ENCODE measurements at regions not wholly inside any gene's neighbourhood (a gene's known extent, or its start where the extent isn't known, plus 50 kb on each side); places are given as distances from the start of the nearest gene placed in this dataset.

DNA sequence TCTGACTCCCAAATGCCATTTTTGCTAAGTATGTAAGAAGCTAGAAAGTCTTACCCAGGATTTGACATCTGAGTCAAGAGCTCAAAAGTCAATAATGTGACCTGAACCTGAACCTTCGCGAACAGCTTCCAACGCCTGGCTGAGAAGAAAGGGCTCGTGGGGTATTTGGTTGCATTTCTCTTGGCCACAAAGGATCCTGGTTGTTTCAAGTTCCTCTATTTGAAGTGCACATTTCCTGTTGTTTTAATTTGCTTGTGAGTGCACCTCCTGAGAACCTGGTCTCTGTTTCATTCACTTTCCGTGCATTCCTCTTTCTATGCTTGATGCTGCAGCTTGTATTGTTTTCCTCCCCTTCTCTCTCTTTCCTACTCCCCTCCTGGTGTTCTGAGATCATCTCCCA lies 212.5 kb downstream of the FOXA2 start:
- H3K4me3 ChIP-seq (ENCODE audit: control insufficient read depth, low read depth, low read length): no peak overlapping the region
- TF ChIP-seq, protein P1, sequence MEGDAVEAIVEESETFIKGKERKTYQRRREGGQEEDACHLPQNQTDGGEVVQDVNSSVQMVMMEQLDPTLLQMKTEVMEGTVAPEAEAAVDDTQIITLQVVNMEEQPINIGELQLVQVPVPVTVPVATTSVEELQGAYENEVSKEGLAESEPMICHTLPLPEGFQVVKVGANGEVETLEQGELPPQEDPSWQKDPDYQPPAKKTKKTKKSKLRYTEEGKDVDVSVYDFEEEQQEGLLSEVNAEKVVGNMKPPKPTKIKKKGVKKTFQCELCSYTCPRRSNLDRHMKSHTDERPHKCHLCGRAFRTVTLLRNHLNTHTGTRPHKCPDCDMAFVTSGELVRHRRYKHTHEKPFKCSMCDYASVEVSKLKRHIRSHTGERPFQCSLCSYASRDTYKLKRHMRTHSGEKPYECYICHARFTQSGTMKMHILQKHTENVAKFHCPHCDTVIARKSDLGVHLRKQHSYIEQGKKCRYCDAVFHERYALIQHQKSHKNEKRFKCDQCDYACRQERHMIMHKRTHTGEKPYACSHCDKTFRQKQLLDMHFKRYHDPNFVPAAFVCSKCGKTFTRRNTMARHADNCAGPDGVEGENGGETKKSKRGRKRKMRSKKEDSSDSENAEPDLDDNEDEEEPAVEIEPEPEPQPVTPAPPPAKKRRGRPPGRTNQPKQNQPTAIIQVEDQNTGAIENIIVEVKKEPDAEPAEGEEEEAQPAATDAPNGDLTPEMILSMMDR (IDR thresholded peaks at IDR 0.05; ENCODE audit: control insufficient read depth, insufficient read depth, low read depth, low read length, missing control alignments): no peak
- no peak for DNase-seq (ENCODE audit: low read depth)

DNA sequence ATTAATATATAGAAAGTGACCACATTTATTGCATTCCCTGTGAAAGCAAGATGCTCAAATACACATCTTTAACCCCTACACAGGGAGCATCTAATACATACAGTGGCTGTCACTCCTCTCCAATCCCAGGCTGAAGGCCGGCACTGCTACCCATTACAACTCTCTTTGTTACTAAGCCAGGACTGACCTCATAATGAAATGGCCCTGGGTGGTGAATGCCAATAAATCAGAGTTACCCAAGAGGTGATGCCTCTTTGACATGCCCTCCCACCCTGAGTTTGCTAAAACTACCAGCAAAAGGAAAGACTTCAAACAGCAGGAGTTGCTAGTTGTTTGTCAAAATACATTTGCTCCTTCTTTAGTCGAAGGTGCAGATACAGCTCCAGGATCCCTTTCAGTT lies 214.2 kb downstream of the FOXA2 start:
- TF ChIP-seq, protein P1 (IDR thresholded peaks at IDR 0.05; ENCODE audit: control insufficient read depth, insufficient read depth, low read depth, low read length, missing control alignments): no peak
- H3K4me3 ChIP-seq (ENCODE audit: control insufficient read depth, low read depth, low read length): no peak overlapping the region
- no peak for DNase-seq (ENCODE audit: low read depth)

DNA sequence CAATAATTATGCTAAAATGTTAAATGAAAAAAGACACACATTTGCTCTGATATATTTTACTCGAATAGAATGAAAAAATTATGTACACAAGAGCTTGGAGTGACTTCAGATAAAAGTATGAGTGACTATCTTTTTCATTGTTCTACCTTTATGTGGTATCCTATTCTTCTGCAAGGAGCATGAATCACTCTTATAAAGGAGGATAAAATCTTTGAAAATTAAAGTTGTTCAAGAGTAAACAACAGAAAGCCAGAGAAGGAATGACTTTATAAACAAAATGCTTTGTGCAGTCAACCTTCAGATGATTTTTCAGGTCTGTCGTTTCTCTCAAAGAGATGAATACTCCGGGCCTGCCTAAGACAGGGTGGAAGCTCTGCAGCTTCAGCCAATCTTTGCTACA lies 215.3 kb downstream of the FOXA2 start:
- TF ChIP-seq, protein P1 (IDR thresholded peaks at IDR 0.05; ENCODE audit: control insufficient read depth, insufficient read depth, low read depth, low read length, missing control alignments): no peak
- no peak overlapping the region for H3K4me3 ChIP-seq (ENCODE audit: control insufficient read depth, low read depth, low read length)
- DNase-seq (ENCODE audit: low read depth): no peak

DNA sequence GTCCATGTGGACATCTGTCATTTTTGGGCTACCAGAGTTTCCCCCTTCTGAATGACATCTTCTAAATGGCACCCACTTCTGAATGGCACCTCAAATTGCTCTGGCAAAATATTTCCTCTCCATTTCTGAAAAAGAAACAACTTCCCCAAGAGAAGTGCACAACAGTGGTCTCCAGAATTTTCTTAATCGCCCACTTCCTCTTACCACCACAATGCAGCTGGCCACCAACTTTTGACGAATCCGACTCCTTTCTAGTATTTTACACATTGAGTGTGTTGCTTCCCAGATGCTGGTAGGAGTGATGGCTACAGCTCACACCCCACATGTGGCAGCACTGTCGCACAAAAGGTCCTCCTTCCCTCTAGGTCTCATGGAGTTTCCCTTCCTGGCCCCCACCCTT lies 216.1 kb downstream of the FOXA2 start:
- TF ChIP-seq, protein P1 (IDR thresholded peaks at IDR 0.05; ENCODE audit: control insufficient read depth, insufficient read depth, low read depth, low read length, missing control alignments): no peak
- no peak for DNase-seq (ENCODE audit: low read depth)

DNA sequence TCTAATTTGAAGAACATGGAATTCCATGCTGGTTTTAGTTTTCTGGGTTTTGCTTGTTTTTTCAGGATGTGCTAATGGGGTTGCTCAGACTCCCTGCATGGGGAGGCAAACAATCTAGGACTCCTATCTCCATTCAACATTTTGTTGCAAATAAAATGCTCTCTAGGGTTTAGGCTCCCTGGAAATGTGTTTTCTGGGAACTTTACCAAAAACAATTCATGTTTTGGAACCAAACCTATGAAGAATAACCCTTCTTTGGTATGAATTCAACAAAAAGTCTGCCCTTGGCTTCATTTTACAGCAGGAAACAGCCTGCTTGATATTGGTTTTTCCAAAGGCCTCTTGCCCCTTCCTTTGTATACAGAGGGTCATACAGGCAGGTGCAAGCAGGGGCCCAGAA lies 217.7 kb downstream of the FOXA2 start:
- TF ChIP-seq, protein P1 (IDR thresholded peaks at IDR 0.05; ENCODE audit: control insufficient read depth, insufficient read depth, low read depth, low read length, missing control alignments): no peak
- DNase-seq (ENCODE audit: low read depth): no peak
- H3K4me3 ChIP-seq (ENCODE audit: control insufficient read depth, low read depth, low read length): no peak overlapping the region

More for the DNA sequence above, 216.1 kb downstream of the FOXA2 start:
- no peak overlapping the region for H3K4me3 ChIP-seq (ENCODE audit: control insufficient read depth, low read depth, low read length)

DNA sequence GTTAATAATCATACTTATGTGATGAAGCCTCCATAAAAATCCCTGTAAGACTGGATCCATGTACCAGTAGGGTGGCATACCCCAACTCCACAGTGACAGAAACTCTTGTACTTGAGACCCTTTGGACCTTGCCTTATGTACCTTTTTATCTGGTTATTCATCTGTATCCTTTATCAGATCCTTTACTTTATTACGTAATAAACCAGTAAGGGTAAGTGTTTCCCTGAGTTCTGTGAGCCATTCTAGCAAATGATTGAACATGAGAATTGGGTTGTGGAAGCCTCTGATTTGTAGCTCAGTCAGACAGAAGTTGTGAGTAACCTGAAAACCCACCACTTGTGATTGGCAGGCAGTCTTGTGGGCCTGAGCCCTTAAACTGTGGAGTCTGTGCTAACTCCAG lies 229.7 kb downstream of the FOXA2 start:
- no peak for DNase-seq (ENCODE audit: low read depth)
- no peak overlapping the region for H3K4me3 ChIP-seq (ENCODE audit: control insufficient read depth, low read depth, low read length)
- TF ChIP-seq, protein P1 (IDR thresholded peaks at IDR 0.05; ENCODE audit: control insufficient read depth, insufficient read depth, low read depth, low read length, missing control alignments): no peak

DNA sequence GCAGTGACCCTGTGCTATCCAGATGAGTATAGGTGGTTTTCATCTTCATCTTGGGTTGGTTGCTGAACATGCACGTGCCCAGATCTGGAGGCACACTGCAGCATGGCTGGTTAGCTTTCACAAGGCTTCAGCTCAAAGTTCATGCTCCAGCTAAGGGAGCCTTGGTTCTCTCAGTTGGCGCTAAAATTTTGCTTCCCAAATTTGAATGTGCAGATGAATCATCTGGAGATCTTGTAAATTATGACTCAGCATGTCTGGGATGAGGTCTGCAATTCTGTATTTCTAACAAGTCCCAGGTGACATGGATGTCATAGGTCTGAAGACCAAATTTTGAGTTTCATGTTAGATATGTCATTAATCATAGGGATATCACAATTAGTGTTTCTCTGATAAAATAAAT lies 230.8 kb downstream of the FOXA2 start:
- DNase-seq (ENCODE audit: low read depth): no peak
- no peak overlapping the region for H3K4me3 ChIP-seq (ENCODE audit: control insufficient read depth, low read depth, low read length)
- TF ChIP-seq, protein P1 (IDR thresholded peaks at IDR 0.05; ENCODE audit: control insufficient read depth, insufficient read depth, low read depth, low read length, missing control alignments): no peak
